Panc1 (cell line): ENCODE measurements at regions not wholly inside any gene's neighbourhood (a gene's known extent, or its start where the extent isn't known, plus 50 kb on each side); places are given as distances from the start of the nearest gene placed in this dataset.

Source experiments
- POLR2AphosphoS5 ChIP-seq: IDR thresholded peaks from 2 replicates; pipeline ENCODE4 v1.6.1; 2012; ENCODE audit warnings: mild to moderate bottlenecking, low read depth, low read length, moderate library complexity
- REST ChIP-seq, 2 experiments: IDR thresholded peaks; 2 replicates each; pipeline ENCODE4 v1.6.1; 2011 to 2012; ENCODE audit warnings: low read depth in 2 of 2, control low read depth in 1 of 2, low read length in 1 of 2, mild to moderate bottlenecking in 1 of 2, moderate library complexity in 1 of 2; ENCODE audit not compliant: insufficient read depth in 1 of 2
- SIN3A ChIP-seq: IDR thresholded peaks from 2 replicates; pipeline ENCODE4 v1.6.1; 2012; ENCODE audit warnings: low read depth, mild to moderate bottlenecking, low read length, moderate library complexity, borderline replicate concordance; ENCODE audit not compliant: insufficient read depth
- TCF7L2 ChIP-seq: IDR thresholded peaks from 2 replicates; pipeline ENCODE4 v1.6.1; 2011; ENCODE audit warnings: mild to moderate bottlenecking, low read depth, low read length, inconsistent platforms
- TF ChIP-seq, protein P1 (sequence below): fragments of 450-650 bp; IDR thresholded peaks from 2 replicates; pipeline ENCODE4 v1.5.1; 2017; ENCODE audit warnings: mild to moderate bottlenecking

GRCh38 chr5:120151181-120151580 lies 312.9 kb upstream of the PRR16 start:
- TF ChIP-seq REST (IDR thresholded peaks at IDR 0.05; ENCODE audit: insufficient read depth in 1 of 2, low read depth in 2 of 2, low read length in 1 of 2) (no peak), TCF7L2 (no peak), POLR2AphosphoS5 (no peak), SIN3A (no peak)
- TF ChIP-seq, protein P1, sequence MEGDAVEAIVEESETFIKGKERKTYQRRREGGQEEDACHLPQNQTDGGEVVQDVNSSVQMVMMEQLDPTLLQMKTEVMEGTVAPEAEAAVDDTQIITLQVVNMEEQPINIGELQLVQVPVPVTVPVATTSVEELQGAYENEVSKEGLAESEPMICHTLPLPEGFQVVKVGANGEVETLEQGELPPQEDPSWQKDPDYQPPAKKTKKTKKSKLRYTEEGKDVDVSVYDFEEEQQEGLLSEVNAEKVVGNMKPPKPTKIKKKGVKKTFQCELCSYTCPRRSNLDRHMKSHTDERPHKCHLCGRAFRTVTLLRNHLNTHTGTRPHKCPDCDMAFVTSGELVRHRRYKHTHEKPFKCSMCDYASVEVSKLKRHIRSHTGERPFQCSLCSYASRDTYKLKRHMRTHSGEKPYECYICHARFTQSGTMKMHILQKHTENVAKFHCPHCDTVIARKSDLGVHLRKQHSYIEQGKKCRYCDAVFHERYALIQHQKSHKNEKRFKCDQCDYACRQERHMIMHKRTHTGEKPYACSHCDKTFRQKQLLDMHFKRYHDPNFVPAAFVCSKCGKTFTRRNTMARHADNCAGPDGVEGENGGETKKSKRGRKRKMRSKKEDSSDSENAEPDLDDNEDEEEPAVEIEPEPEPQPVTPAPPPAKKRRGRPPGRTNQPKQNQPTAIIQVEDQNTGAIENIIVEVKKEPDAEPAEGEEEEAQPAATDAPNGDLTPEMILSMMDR = no peak
